ENCODE measurements at regions not wholly inside any gene's neighbourhood (a gene's known extent, or its start where the extent isn't known, plus 50 kb on each side); places are given as distances from the start of the nearest gene placed in this dataset.
"Not testable (repeated sequence)": the region's sequence is repeated elsewhere in the genome, so short reads cannot be mapped to it uniquely, and the experiment has no call there.

DNA sequence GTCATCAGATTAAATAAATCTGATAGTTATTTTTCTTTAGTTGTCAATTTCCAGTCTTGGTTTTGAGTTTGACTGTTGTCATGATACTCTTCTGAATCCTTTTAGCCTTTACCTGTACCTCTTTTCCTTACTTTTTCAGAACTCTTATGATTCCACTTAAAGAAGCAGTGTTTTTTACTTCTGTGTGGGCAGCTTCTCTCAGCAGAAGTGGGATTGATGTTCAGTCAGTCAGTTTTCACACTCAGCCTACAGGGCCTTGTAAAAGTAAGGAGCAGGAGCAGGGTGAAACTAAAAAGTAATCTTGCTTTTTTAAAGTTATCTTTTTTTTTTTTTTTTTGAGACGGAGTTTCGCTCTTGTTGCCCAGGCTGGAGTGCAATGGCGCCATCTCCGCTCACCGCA is 75.1 kb downstream of the HAUS1 start:
- no peak for FAIRE-seq

DNA sequence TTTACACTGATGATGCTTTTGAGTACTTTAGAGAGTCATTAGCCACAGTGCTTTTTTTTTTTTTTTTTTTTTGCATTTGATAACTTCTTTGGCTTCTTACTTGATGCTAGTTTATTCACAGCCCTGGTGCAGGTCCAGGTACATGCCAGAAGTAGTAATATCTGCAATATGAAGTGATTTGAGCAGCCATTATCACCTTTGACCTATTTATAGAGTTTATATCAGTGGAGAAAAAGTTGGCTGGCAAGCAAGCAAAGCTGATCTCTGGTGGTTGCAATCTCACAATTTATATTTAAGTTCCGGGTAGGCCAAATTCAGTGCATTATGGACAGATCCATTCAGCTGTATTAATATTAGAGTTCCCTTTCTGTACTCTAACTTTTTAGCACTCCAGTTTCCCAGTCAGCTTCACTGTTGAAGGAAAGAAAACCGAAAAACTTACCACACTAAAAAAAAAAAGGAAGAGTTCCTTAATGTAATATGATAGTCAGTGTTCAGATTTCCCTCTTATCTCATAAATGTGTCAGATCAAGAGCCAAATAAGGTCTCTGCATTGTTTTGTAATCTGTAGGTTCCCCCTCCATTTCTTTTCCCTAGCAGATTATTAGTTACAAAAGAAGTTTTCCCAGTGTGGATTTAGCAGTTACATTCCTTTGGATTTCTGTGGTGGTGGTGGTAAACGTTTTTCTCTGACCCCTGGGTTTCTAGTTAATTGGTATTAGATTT is 78.6 kb downstream of the HAUS1 start:
- no peak for FAIRE-seq

DNA sequence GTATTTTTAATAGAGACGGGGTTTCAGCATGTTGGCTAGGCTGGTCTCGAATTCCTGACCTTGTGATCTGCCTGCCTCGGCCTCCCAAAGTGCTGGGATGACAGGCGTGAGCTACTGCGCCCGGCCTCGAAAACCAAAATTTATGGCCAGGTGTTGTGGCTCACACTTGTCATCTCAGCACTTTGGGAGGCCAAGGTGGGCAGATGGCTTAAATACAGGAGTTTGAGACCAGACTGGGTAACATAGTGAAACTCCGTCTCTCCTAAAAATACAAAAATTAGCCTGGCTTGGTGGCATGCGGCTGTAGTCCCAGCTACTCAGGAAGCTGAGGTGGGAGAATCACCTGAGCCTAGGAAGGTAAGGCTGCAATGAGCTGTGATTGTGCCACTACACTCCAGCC is 80.1 kb downstream of the HAUS1 start:
- not testable (repeated sequence) for FAIRE-seq

DNA sequence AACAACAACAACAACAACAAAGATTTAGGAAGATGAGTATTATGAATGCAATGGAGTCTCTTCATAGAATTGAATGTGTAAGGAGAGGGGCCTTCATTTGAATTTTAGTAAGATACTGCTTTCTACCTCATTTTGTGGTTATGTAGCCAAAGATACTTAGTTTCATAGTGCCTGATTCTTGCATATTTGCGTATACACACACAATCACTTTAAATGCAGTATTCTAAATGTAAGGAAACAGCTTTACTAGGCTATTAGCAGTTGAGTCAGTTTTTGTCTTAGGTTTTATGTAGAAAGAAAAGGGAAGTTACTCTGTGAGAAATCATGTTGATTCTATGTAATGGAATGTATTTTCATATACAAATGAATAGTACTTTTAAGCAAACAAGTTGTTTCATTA is 80.5 kb downstream of the HAUS1 start:
- FAIRE-seq: no peak

DNA sequence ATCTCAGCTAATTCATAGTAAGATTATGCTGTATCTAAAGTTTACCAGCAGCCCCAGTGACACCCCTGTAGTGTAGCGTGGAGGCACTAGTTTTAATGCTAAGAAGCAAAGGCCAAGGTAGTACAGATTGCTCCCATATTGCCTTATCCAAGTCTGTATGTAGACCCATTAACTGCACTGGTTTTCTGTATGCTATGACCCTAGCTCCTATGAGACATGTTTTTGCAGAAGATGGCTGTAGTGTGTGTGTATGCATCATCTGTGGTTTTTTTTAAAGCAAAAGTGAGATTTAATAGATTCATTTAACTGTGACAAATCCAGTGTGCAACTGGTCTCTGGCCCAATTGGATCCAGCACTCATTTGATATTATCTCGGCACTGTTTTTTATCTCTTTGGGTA is 86.5 kb downstream of the HAUS1 start:
- FAIRE-seq: no peak

DNA sequence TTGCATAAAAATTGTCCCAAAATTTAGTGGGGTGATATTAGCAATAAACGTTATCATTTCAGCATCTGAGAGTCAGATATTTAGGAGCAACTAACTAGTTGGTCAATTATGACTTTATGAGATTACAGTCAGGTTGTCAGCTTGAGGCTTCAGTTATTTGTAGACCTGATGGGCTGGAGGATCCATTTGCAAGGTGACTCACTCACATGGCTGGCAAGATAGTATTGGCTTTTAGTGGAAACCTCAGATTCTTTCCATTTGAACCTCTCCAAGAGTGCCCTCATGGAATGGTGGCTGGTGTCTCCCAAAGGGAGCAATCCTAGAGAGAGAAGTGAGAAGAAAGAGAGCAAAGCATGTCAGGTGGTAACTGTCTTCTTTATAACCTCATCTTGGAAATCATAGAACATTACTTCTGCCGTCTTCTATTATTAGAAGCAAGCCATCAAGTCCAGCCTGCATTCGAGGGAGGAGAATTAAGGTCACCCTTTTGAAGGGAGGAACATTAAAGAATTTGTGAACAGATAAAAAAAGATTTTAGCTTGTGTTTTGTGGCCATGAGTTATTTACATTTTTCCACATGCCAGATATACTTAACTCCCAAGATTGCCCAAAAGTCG is 92.5 kb downstream of the HAUS1 start:
- FAIRE-seq: no peak

DNA sequence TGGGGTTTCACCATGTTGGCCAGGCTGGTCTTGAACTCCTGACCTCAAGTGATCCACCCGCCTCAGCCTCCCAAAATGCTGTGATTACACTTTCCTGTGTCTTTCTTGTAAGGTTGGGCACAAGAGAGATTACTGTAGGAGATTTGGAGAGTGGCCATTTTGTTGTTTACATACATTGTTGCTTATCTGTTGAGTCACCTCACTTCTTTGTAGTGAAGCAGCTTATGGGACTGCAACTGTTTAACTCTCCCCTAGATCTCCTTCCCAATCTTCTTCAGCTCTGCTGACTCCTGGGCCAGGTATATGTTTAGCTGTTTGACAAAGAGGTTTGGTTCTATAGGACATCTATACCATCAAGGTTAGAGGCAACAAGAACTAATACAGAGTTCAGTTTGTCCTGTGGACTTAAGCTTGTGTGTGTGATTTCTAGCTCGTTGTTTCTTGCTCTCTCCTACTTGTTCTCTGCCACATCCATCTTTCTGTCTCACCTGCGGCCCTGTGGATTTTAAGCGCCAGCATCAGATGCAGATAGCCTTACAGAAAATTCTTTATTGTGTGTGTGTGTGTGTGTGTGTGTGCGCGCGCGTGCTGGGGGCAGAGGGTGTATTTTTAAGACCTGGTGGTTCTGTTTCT is 95.4 kb downstream of the HAUS1 start:
- FAIRE-seq: no peak

DNA sequence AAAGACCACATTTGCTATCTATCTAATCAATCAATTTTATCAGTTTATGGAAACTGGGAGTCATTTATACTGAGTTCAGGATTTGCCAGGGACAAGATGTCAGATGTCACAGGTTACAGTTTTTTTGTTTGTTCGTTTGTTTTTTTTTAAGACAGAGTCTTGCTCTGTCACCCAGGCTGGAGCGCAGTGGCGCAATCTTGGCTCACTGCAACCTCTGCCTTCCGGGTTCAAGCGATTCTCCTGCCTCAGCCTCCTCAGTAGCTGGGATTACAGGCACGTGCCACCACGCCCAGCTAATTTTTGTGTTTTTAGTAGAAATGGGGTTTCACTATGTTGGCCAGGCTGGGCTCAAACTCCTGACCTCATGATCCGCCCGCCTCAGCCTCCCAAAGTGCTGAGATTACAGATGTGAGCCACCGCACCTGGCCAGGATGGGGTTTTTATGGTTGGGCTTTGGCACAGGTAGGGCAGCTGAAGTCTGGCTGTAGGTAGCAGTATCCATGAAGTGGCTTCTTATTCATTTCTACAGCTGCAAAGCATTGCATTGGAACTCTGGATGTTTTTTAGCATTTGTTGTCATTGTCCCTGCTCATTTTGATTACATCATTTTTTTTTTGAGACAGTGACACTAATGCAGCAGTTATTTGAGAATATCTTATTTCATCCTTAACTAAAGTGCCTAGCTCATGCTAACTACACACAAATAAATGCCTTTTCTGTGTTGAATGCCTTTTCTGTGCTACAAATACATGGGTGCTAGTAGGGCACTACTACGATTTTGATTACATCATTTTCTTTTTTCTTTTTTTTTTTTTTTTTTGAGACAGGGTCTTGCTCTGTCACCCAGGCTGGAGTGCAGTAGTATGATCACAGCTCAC is 96.2 kb downstream of the HAUS1 start:
- FAIRE-seq: not testable (repeated sequence)

DNA sequence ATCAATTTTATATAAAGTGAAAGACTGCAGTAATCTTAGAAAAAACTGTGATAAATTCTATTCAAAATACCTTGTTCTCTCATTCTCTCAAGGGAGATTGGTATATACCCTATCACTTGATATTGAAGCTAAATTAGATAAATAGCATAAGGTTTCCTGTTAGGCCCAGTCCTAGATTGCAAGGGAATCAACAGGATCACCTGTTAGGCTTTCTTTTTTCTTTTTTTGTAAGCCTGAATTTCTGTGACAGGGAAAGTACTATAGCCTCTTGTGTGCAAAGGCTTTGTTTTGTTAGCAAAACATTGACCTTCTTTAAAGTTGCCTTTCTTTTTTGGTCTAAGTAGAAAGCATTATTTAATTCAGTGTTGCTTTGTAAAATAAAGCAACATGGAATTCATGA is 100.0 kb downstream of the HAUS1 start:
- no peak for FAIRE-seq

DNA sequence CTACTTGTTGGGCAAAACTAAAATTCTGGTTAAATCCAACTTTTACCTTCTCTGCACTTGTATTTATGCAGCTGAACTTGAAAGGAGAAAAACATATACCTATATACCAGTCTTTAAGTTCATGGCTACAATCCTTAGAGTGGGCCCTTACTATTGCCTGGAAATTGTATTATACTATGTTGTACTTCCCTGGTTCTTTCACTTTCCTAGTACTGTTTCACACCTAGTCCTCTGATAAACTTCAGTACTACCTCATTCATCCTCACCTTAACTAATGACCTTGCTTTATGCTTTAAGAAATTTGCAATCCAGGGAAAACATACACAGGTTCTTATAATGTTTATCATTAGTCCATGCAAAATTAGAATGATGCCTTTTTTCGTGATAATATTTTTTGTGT is 103.8 kb downstream of the HAUS1 start:
- no peak for FAIRE-seq

DNA sequence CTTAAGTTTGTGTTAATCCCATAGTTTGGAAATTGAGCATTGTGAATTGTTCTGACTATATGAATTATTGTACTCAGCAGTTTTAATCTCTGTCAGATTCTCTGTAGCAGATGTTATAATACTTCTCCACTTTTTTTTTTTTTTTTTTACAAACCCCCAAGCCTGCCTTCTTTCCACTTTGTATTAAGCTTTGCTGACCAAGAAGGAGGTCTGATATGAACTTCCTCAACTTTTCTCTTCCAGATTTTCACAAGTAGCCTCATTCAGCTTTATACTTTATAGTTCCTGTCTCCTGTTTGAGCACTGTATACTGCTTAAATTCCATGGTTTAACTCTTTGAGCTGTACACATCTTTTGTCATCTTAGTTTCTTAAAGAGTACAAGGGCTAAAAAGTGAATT is 105.0 kb downstream of the HAUS1 start:
- FAIRE-seq: no peak

DNA sequence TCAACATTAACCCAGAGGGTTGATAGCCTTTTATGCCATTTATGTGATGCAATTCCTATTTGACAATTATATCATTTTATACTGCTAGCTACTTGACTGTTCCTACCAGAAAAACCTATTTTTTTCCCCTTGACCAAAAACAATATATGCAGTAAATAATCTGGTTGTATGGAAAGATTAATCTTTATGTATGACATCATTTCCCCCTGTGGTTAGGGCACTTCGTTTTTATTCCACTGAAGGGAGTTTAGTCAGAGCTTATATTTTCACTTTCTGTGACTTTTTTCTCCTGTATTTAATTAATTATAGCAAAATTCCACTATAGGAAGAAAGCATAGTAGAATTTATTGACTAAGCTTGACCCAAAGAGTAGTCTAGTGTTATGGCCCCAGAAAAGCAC is 107.6 kb downstream of the HAUS1 start:
- FAIRE-seq: no peak

DNA sequence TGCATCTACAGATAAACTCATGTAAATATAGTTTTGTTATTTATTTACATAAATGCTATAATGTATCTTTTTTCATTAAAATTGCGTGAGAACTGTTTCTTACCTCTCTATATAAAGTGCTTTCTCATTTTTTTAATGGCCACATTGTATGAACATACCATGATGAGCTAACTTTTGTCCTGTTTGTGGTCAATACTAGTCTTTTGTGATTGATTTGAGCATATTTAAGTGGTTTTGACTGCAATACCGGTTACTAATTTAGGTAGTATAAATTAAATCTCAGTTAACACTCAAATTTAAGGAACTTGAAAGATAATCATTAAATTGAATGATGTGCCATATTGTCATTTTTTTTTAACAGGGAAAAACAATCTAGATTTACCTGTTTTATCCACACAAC is 108.2 kb downstream of the HAUS1 start:
- FAIRE-seq: no peak

DNA sequence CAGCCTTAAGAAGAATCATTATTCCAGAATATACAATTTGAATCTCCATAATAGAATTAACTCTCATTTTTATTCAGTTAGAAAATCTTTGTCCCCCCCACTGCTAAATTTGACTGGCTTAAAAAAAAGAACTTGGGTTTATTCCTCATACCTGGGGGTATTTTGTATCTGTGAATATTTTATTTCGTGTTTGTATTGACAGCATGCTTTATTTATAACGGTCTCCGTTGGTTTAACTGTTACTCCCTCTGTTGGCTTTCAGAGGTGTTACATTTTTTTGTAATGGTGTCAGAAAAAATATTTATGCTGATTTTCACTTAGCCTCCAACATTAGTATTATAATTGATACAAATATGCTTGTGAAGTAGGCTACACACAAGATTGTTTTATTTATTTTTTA is 109.1 kb downstream of the HAUS1 start:
- FAIRE-seq: no peak

DNA sequence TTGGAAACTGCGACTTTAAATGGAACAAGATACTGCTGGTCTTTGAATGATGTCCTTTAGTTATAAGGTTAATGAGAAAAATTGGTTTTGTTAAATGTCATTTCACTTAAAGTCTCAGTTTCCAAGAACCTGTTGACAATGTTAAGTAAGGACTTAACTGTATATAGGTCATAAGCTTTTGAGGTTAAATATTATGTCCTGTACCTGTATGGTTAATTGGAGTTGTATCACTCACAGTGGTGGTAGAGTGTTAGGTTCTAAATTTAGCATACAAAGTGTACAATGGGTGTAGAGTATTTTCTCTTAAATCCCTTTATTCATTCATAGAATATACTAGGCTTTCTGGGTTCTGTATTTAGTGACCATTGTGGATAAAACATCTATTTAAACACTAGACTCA is 110.2 kb downstream of the HAUS1 start:
- FAIRE-seq: no peak

DNA sequence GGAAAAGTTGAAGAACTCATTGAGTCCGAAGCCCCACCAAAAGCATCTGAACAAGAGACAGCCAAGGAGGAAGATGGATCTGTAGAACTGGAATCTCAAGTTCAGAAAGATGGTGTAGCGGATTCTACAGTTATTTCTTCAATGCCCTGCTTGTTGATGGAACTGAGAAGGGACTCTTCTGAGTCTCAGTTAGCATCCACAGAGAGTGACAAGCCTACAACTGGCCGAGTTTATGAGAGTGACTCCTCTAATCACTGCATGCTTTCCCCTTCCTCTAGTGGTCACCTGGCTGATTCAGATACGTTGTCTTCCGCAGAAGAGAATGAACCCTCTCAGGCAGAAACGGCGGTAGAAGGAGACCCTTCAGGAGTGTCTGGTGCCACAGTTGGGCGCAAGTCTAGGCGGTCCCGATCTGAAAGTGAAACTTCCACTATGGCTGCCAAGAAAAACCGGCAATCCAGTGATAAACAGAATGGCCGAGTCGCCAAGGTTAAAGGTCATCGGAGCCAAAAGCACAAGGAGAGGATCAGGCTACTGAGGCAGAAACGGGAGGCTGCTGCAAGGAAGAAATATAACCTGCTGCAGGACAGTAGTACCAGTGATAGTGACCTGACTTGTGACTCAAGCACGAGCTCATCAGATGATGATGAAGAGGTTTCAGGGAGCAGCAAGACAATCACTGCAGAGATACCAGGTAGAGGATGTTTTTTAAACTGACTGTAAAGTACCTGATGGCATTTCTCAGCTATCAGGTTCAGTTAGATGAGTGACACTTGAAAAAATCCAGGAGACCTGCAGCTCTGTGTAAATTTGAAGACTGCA is 111.9 kb downstream of the HAUS1 start:
- FAIRE-seq: no peak

DNA sequence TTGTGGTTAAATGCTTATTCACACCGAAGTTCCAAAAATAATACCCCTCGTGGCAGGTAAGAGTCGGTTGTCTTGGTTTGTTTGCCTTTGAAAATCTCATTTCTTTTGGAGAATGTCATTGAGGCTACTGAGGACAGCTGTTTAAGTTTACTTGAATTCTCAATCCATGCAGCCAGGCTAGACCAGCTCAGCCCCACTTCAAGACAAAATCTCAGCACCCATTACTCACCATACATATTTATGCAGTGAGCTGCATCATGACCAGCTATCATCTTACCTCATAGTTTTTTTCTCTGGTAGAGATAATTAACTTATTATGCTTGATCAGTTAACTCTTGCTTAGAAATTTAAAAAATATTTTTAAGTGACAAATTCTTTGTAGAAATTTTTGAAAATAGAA is 115.9 kb downstream of the HAUS1 start:
- FAIRE-seq: no peak

DNA sequence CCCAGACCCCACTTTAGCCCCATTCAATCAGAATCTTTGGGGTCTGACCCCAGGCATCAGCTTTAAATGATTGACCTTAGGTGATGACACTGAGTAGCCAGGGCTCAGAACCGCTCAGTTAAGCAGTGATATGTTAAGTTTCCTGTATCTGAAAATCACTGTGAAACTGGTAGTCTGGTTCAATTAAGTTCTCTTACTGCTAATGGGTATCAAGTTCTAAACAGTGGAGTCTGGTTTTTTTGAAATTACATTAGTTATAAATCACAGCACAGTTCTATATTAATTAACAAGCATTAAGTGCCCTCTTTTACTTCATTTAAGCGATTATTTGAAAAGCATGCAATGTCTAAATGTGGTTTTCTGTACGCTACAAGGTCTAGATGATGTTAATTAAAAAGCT is 117.9 kb downstream of the HAUS1 start:
- FAIRE-seq: no peak

DNA sequence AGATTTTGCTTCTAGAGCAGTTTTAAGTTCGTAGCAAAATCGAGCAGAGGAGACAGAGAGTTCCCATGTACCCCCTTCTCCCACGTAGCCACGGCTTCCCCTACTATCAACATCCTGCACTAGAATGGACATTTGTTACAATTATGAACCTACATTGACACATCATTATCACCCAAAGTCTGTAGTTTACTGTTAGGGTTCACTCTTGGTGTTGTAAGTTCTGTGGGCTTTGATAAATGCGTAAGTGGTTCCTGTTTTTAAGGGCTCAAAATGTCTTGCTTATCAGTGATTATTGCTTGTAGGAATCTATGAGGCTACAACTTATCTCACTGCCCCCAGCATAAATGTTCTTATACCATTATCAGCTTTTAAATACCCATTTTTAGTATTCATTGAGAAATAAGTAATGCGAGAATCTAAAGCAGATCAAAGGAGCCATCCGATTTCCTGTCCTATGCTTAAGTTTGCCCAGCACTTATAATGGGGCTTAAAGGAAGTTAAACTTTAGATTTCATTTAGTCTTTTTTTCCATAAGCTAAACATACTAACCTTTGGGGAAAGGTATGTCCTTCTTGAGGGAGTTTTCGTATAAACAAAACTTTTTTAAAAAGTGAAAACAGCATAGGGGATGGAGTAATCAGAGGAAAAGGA is 118.7 kb downstream of the HAUS1 start:
- FAIRE-seq: no peak

DNA sequence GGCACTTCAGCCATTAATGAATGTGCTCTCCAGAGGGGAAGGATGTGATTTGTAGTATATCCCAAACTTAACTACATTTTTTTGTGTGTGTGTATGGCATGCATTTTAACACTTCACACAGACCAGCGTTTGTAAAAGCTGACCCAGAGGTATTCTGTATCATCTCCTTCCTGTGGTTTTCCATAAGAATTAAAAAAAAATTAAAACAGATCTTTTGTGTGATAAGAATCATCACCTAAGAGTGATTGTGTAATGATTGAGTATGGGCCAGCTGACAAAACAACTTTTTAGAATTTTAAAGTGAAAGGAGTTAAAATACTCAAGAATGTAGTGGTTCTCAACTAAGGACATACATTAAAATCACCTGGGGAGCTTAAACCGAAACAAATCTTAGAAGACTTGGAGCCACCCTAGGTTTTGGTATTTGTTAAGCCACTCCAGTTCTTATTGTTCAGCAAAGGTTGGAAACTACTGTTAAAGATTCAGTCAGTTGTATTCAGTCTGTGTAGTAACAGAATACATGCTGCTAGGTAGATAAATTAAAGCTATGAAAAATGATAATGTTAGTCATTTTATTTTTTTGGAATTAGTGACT is 120.1 kb downstream of the HAUS1 start:
- FAIRE-seq: no peak

DNA sequence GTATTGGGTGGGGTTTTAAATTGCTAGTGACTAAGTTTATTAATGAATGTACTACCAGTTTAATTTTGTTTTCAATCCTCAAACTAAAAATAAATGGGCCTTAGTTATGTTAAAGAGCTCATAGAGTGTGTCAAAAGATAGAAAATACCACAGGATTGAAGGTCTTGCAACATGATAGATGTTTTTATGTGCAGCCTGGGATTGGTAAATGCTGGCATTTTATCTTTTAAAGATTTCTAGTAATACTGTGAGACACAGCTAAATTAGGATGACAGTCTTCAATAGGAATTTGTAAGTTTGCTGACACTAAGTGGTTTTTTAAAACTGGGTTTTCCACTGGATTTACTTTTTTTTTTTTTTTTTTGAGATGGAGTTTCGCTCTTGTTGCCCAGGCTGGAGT is 122.3 kb downstream of the HAUS1 start:
- FAIRE-seq: no peak

DNA sequence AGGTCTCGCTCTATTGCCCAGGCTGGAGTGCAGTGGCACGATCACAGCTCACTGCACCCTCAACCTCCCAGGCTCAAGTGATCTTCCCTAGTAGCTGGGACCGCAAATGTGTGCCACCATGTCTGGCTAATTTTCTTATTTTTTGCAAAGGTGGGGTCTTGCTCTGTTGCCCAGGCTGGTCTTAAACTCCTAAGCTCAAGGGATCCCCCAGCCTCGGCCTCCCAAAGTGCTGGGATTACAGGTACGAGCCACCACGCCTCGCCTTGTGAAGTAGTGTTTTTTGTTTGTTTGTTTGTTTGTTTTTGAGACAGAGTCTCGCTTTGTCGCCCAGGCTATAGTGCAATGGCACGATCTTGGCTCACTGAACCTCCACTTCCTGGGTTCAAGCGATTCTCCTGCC is 125.5 kb downstream of the HAUS1 start:
- FAIRE-seq: not testable (repeated sequence)

Data from islet of Langerhans (tissue), 1 donor.